Endometrium (tissue), 2 donors: ENCODE measurements at regions not wholly inside any gene's neighbourhood (a gene's known extent, or its start where the extent isn't known, plus 50 kb on each side); places are given as distances from the start of the nearest gene placed in this dataset.

Source experiments
- FAIRE-seq: peaks from 2 replicates; lab custom pipeline; 2012; peaks lifted over from hg19 to GRCh38; lab: Jason Lieb, UNC
- donor health status: control.
- donor health status: control.

GRCh38 chr14:96638041-96638855 lies 136.1 kb downstream of the PAPOLA start:
- no peak for FAIRE-seq

GRCh38 chr14:96639550-96639949 lies 137.4 kb downstream of the PAPOLA start:
- FAIRE-seq: no peak

- no peak for FAIRE-seq
These were observed 146.5 kb downstream of the PAPOLA start for GRCh38 chr14:96648506-96649326.

GRCh38 chr14:96649327-96649601 lies 147.1 kb downstream of the PAPOLA start:
- FAIRE-seq: no peak

- peak; percentile 37 for FAIRE-seq
These were observed 143.6 kb upstream of the VRK1 start for GRCh38 chr14:96653597-96653996.

GRCh38 chr14:96658611-96659010 lies 138.6 kb upstream of the VRK1 start:
- no peak for FAIRE-seq

GRCh38 chr14:96660123-96660522 lies 137.1 kb upstream of the VRK1 start:
- no peak for FAIRE-seq

GRCh38 chr14:96660667-96661066 lies 136.5 kb upstream of the VRK1 start:
- FAIRE-seq: no peak

- FAIRE-seq: no peak
These were observed 135.8 kb upstream of the VRK1 start for GRCh38 chr14:96661244-96661969.

- FAIRE-seq: no peak
These were observed 134.8 kb upstream of the VRK1 start for GRCh38 chr14:96662116-96662970.

GRCh38 chr14:96663076-96663475 lies 134.1 kb upstream of the VRK1 start:
- FAIRE-seq: no peak

GRCh38 chr14:96663491-96664067 lies 133.6 kb upstream of the VRK1 start:
- no peak for FAIRE-seq

- FAIRE-seq: no peak
These were observed 131.1 kb upstream of the VRK1 start for GRCh38 chr14:96666088-96666487.

GRCh38 chr14:96670391-96670790 lies 126.8 kb upstream of the VRK1 start:
- no peak for FAIRE-seq

- FAIRE-seq: no peak
These were observed 126.0 kb upstream of the VRK1 start for GRCh38 chr14:96671218-96671617.

GRCh38 chr14:96673706-96674105 lies 123.5 kb upstream of the VRK1 start:
- no peak for FAIRE-seq

GRCh38 chr14:96674121-96674520 lies 123.1 kb upstream of the VRK1 start:
- no peak for FAIRE-seq

- no peak for FAIRE-seq
These were observed 121.0 kb upstream of the VRK1 start for GRCh38 chr14:96676166-96676565.

- no peak for FAIRE-seq
These were observed 115.4 kb upstream of the VRK1 start for GRCh38 chr14:96681829-96682228.

GRCh38 chr14:96682401-96682800 lies 114.8 kb upstream of the VRK1 start:
- no peak for FAIRE-seq

GRCh38 chr14:96683562-96684289 lies 113.5 kb upstream of the VRK1 start:
- FAIRE-seq: no peak
